ENCODE measurements at regions not wholly inside any gene's neighbourhood (a gene's known extent, or its start where the extent isn't known, plus 50 kb on each side); places are given as distances from the start of the nearest gene placed in this dataset.

GRCh38 chr7:114825423-114825951 lies 96.4 kb upstream of the MDFIC start:
- no peak for TF ChIP-seq EZH2 (IDR thresholded peaks at IDR 0.05; ENCODE audit: low read depth)
- TF ChIP-seq CTCF (conservative IDR thresholded peaks at IDR 0.05) = no peak

Measured in PC-9 (cell line).